ENCODE measurements at regions not wholly inside any gene's neighbourhood (a gene's known extent, or its start where the extent isn't known, plus 50 kb on each side); places are given as distances from the start of the nearest gene placed in this dataset.

GRCh38 chr3:84082726-84083125, 876.1 kb upstream of the CADM2 start:
- DNase-seq: no peak

- no peak for DNase-seq
These were observed 865.9 kb upstream of the CADM2 start for GRCh38 chr3:84092907-84093306.

DNA sequence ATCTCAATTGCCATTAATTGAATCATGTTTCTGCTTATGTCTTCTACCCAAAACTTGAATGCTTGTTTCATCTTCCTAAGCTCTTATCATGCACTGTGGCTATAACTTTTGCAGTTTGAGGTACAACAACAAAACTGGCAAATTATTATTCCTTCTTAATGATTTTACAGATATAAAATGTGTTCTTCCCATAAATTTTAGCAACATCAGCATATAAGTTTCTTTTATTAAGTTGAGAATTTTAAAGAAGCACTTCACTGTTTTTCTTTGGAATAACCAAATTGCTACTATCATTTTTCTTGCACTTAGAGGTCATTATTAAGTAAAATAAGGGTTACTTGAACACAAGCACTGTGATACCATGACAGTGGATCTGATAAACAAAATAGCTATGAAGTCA, 862.6 kb upstream of the CADM2 start:
- no peak for DNase-seq

DNA sequence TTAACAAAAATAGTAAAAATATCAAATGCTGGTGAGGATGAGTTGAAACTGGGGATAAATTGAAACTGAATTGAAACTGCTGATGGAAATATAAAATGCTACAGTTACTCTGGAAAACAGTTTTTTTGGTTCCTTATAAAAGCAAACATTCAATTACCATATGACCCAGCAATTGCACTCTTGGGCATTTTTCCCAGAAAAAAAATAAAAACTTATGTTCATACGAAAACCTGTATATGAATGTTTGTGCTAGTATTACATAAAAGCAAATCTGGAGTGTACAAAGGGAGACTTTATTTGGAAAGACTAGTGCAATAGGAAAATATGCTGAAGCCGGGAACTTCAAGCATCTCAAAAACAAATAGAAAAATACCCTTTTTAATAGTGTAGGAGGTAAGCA, 857.9 kb upstream of the CADM2 start:
- DNase-seq: no peak

DNA sequence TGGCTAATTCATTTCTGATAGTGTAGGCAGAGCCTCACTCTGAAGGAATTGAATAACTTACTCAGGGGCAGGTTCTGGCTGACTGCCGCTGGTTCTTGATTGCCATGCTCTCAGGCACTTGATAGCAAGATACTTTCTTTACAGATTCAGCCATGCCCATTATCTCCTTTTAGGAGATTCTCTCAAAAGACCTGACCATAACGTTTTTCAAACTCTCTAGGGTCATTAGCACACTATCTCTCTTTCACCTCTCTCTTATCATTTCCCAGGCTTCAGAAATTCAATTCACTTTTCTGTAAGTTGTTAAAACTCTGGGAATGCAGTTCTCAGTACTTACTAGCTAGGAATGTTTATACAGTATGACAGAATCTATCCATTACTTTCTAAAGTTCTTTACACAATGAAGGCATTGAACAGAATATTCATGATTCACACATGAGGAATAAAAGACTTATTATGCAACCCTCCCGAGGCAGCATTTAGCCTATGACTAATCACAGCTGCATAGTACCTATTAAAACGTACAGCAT, 850.3 kb upstream of the CADM2 start:
- no peak for DNase-seq

DNA sequence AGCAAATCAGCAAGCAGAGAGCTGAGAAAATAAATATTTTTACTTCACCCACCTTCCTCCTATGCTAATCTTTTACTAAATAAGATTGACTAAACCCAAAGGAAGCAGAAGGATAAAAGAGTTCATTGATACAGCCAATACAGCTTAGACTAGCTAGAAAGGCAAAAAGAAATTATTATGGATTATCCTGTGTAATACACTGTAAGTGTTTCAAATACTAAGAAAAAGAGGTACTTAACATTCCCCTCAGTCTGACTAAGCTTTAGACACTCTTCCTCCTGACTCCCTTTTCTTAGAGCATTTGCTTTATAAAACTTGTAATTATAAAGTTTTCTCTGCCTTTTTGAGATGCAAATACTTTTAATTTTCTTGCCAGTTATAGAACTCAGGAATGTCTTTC, 848.9 kb upstream of the CADM2 start:
- DNase-seq: no peak

DNA sequence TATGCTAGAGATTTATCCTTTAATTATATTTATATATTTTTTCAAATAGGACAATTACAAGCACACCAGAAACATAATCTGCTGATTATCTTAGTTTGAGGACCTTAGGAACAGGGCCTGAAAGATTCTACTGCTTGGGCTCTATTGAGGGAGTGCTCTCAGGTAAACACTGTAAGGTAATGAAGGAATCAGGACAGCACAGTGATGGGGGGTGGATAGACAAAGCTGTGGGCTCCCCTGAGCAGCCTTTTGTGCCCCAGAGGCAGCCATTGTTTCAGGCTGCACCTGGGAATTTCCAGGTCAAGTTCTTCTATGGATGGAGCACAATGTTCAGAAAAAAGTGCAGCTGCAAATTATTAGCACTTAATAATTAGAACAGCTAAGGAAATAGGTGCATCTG, 848.0 kb upstream of the CADM2 start:
- no peak for DNase-seq

- DNase-seq: no peak
These were observed 833.5 kb upstream of the CADM2 start for GRCh38 chr3:84125201-84125721.

DNA sequence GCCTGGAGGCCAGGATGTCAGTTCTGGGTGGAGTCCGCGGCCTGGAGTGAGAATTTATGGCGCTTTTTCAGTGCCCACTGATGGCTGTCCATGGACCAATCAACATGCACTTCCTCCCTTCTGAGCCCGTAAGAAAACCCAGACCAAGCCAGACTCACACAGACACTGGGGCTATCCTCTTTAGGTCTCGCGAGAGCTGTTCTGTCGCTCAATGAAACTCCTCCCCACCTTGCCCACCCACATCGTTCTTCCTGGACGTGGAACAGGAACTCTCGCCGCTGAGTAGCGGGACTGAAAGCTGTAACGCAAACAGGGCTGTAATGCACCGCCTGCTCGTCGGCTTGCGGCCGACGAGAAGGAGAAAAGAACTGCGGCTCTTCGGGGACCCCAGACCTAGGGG, 833.0 kb upstream of the CADM2 start:
- DNase-seq: no peak

GRCh38 chr3:84126160-84126559, 832.6 kb upstream of the CADM2 start:
- DNase-seq: no peak

- no peak for DNase-seq
These were observed 830.8 kb upstream of the CADM2 start for GRCh38 chr3:84128024-84128423.

- no peak for DNase-seq
These were observed 822.4 kb upstream of the CADM2 start for GRCh38 chr3:84136425-84136824.

DNA sequence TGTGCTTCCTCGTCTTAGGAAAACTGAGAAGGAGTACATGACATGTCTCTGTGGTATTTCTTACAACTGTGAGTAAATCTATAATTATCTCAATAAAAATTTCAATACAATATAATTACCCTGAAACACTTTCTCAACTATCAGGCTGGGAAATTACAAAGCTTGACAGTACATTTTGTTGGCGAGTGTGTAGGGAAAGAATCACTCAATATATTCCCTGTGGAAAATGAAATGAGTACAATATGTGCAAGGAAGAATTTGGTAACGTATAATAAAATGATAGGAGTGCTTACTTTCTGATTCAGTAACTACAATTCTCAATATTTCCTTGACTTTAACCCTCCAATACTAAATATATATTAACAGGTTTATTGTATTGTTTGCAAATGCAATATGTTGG, 818.2 kb upstream of the CADM2 start:
- DNase-seq: no peak

GRCh38 chr3:84141571-84141970, 817.2 kb upstream of the CADM2 start:
- DNase-seq: no peak

DNA sequence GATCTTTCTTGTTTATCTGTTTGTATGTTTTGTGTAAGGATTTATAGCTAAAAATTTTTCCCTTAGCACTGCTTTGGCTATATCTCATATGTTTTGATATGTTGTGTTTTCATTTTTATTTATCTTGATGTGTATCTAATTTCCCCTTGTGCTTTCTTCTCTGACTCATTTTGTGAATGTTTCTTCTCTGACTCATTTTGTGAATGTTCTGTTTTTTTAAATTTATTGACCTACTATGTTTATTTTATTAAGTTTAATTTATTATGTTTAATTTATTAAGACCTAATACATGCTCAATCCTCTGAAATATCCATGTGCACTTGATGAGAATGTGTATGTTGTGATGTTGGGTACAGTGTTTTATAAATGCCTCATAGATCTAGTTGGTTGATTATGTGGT, 793.5 kb upstream of the CADM2 start:
- DNase-seq: no peak

GRCh38 chr3:84175449-84175848, 783.3 kb upstream of the CADM2 start:
- DNase-seq: no peak

DNA sequence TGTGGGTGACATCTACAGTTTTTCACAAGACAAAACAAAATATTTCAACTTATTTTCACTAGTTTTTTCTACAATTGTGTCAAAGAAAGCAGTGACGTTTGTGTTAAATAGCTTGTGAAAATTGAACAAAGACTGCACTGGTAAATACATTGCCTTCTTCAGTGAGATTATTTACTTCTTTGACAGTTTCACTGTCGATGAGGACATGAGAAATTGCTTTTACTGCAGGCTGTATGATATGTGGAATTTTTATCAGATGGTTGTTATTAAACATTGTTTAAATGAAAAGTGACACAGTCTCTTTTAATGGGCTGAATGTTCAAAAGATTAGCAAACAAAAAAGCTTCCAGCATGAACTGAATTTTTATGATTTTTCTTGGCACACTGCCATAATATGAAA, 773.9 kb upstream of the CADM2 start:
- no peak for DNase-seq

DNA sequence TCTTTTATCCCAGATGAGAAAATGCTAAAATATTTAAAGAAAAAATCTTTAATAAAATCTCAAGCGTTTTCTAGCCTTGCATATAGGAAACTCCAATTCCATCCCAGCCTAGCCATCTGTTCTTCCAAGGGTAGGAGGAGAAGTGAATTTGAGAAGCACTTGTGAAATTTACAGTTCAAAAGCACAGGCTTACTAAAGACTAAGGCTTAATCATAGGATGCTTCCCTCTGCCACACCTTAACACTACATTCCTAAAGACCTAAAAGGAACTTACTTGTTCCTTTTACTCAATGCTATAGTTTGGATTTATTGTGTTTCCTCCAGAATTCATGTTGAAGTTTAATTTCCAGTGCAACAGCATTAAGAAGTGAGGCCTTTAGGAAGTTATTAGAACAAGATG, 764.8 kb upstream of the CADM2 start:
- DNase-seq: no peak

- no peak for DNase-seq
These were observed 749.3 kb upstream of the CADM2 start for GRCh38 chr3:84209474-84209873.

DNA sequence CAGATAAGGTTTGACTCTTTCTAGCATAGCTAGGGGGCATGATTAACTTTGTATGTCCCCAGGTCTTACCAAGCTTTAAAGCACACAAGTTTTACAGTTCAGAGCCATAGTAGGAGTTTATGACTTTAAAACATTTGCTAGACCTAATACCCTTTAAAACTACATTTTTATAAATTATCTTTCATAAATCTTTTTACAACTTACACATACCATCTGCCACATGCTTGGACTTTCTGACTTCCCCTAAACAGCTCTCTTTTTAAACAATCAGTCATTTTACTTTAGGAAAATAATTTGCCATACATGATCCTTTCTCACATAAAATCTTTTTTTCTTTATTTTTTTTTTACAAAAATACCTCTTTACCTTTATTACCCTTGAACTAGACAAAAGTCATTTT, 735.3 kb upstream of the CADM2 start:
- no peak for DNase-seq

DNA sequence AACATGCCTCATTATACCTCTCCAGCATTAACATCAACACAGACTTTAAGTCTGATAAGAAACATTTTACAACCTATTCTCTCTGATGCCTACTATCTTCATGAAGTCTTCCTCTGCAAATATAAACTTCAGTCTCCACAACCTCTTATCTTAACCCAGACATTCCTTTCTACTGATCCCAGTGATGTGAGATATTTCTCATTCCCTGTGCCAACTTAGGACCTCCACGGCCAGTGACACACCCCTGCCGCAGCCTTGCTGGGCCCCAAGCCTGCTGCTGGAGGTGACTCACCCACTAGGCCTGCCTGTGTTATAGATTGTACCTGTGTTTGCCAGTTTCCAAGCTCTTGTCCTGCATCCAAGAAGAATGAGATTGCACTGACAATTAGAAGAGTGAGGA, 734.5 kb upstream of the CADM2 start:
- DNase-seq: no peak

DNA sequence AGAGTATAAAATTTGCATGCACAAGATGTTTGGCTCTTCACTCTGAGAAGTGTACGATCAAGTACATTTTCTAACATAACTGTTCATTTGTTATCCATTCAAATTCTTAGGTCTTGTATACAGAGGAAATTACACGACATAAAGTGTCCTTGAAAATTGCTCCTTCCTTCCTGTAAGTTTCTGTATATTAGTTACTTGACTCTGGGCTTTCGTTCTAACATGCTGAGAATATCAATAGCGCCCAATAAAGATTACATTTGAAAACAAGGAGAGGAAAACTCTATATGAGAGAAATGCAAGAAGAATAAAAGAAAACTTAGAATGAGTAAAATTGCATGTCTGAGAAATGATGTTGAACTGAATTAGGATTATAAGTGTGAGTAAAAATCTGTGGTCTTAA, 722.5 kb upstream of the CADM2 start:
- DNase-seq: no peak

GRCh38 chr3:84245789-84246188, 713.0 kb upstream of the CADM2 start:
- no peak for DNase-seq

GRCh38 chr3:84260596-84260995, 698.2 kb upstream of the CADM2 start:
- DNase-seq: no peak

GRCh38 chr3:84265768-84266167, 693.0 kb upstream of the CADM2 start:
- DNase-seq: no peak

- DNase-seq: no peak
These were observed 683.3 kb upstream of the CADM2 start for GRCh38 chr3:84275532-84275931.

Data from NCI-H2171 (cell line).